Mesendoderm (in vitro differentiated cells): ENCODE measurements at regions not wholly inside any gene's neighbourhood (a gene's known extent, or its start where the extent isn't known, plus 50 kb on each side); places are given as distances from the start of the nearest gene placed in this dataset.
A peak's percentile ranks its signal among the peaks of the same experiment; 100 is the strongest.

Experiments
- DNase-seq: peaks from one replicate; pipeline ENCODE4 v3.0.0; 2013
- H2AK5ac ChIP-seq: 2 replicates; pipeline ENCODE4 v1.6.1; 2013; ENCODE audit warnings: low read length, inconsistent platforms
- H2BK120ac ChIP-seq: 2 replicates; pipeline ENCODE4 v1.6.1; 2013; ENCODE audit warnings: low read depth, mild to moderate bottlenecking, low read length, moderate library complexity, mixed read lengths
- H2BK15ac ChIP-seq: replicated peaks from 2 replicates; pipeline ENCODE4 v1.6.1; 2013; ENCODE audit warnings: low read depth, mild to moderate bottlenecking, moderate library complexity
- H2BK5ac ChIP-seq: 2 replicates; pipeline ENCODE4 v1.6.1; 2013; ENCODE audit warnings: low read length, inconsistent platforms
- H3K18ac ChIP-seq: 2 replicates; pipeline ENCODE4 v1.6.1; 2013; ENCODE audit warnings: mild to moderate bottlenecking, low read length, mixed read lengths
- H3K23ac ChIP-seq: one replicate; pipeline ENCODE4 v1.6.1; 2013; ENCODE audit warnings: low read length
- H3K27ac ChIP-seq: 2 replicates; pipeline ENCODE4 v1.5.1; 2013; ENCODE audit warnings: low read depth, mild to moderate bottlenecking, inconsistent platforms, low read length, moderate library complexity
- H3K27me3 ChIP-seq: 2 replicates; pipeline ENCODE4 v1.6.1; 2013; ENCODE audit warnings: low read length, control low read depth, mild to moderate bottlenecking, inconsistent platforms; ENCODE audit not compliant: insufficient read depth, poor library complexity
- H3K36me3 ChIP-seq: 2 replicates; pipeline ENCODE4 v1.6.1; 2013; ENCODE audit warnings: low read length, inconsistent platforms; ENCODE audit not compliant: control insufficient read depth, insufficient read depth
- H3K4ac ChIP-seq: one replicate; pipeline ENCODE4 v1.6.1; 2013; ENCODE audit warnings: low read depth, mild to moderate bottlenecking, low read length, moderate library complexity
- H3K4me1 ChIP-seq: 2 replicates; pipeline ENCODE4 v1.6.1; 2013; ENCODE audit warnings: low read depth, low read length, inconsistent platforms; ENCODE audit not compliant: control insufficient read depth
- H3K4me2 ChIP-seq: 2 replicates; pipeline ENCODE4 v1.6.1; 2013; ENCODE audit warnings: low read length
- H3K4me3 ChIP-seq: 2 replicates; pipeline ENCODE4 v1.5.1; 2013; ENCODE audit warnings: mild to moderate bottlenecking, low read length
- H3K56ac ChIP-seq: one replicate; pipeline ENCODE4 v1.6.1; 2013; ENCODE audit warnings: low read length
- H3K79me1 ChIP-seq: 2 replicates; pipeline ENCODE4 v1.6.1; 2013; ENCODE audit warnings: low read length, inconsistent platforms
- H3K79me2 ChIP-seq: 2 replicates; pipeline ENCODE4 v1.6.1; 2013; ENCODE audit warnings: mild to moderate bottlenecking, low read length; ENCODE audit not compliant: control insufficient read depth, insufficient read depth
- H3K9ac ChIP-seq: 2 replicates; pipeline ENCODE4 v1.6.1; 2013; ENCODE audit warnings: low read length, inconsistent platforms
- H4K5ac ChIP-seq: one replicate; pipeline ENCODE4 v1.6.1; 2013; ENCODE audit warnings: low read length
- H4K8ac ChIP-seq: one replicate; pipeline ENCODE4 v1.6.1; 2013; ENCODE audit warnings: low read depth, mild to moderate bottlenecking, control low read depth, low read length, moderate library complexity
- WGBS: extraction: QIAGEN DNeasy Blood & Tissue Kit; methylation state at CpG from one replicate; pipeline ENCODE4 v1.1.7; 2013; ENCODE audit warnings: low lambda C conversion rate, missing lambda C conversion rate; ENCODE audit not compliant: insufficient coverage; ENCODE audit errors: extremely low coverage; 5-methylcytosine and 5-hydroxymethylcytosine counted together

GRCh38 chr18:75621818-75622217, 194.3 kb upstream of the SMIM21 start:
- H3K36me3 ChIP-seq = no peaks in the 10 kb centered on the region
- H3K27ac ChIP-seq = no peak overlapping the region
- no peak overlapping the region for H2BK5ac ChIP-seq
- no peaks in the 10 kb centered on the region for H3K79me1 ChIP-seq
- H3K9ac ChIP-seq = no peak overlapping the region
- H3K27me3 ChIP-seq = no peaks in the 10 kb centered on the region
- H2AK5ac ChIP-seq = no peak overlapping the region
- H4K8ac ChIP-seq = no peak overlapping the region
- H3K4ac ChIP-seq = no peak overlapping the region
- no peak overlapping the region for H4K5ac ChIP-seq
- H3K18ac ChIP-seq = no peak overlapping the region
- H3K79me2 ChIP-seq = no peaks in the 10 kb centered on the region
- no peak overlapping the region for H3K4me2 ChIP-seq
- DNase-seq = no peak
- WGBS = no CpG with 5 or more reads among the region's 14 CpGs
- H3K56ac ChIP-seq = no peak overlapping the region
- no peaks in the 10 kb centered on the region for H3K4me1 ChIP-seq
- no peak overlapping the region for H3K23ac ChIP-seq
- no peak overlapping the region for H2BK120ac ChIP-seq
- no peak overlapping the region for H2BK15ac ChIP-seq
- H3K4me3 ChIP-seq = no peak overlapping the region

DNA sequence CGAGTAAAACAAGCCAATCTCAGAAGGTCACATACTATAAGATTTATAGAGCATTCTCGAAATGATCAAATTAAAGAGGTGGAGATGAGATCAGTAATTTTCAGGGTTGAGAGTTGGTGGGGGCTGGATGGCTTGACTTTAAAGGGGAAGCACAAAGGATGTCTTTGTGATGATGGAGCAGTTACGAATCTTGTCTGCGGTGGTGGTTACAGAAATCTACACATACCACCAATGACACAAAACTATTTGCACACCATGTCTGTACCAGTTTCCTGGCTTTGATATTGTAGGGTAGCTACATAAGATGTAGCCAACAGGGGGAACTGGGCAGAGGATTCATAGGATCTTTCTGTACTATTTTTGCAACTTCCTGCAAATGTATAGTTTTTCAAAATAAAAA, 190.6 kb upstream of the SMIM21 start:
- Histone ChIP-seq H4K5ac (no peak overlapping the region), H2BK15ac (no peak overlapping the region), H3K79me1 (no peaks in the 10 kb centered on the region), H3K4ac (no peak overlapping the region), H3K4me1 (no peaks in the 10 kb centered on the region), H2BK5ac (no peak overlapping the region), H3K23ac (no peak overlapping the region), H3K27me3 (no peaks in the 10 kb centered on the region), H3K27ac (no peak overlapping the region), H3K4me3 (no peak overlapping the region), H3K56ac (no peak overlapping the region), H3K9ac (no peak overlapping the region), H2BK120ac (no peak overlapping the region), H3K4me2 (no peak overlapping the region), H4K8ac (no peak overlapping the region), H3K18ac (no peak overlapping the region), H2AK5ac (no peak overlapping the region), H3K79me2 (no peaks in the 10 kb centered on the region), H3K36me3 (no peaks in the 10 kb centered on the region)
- WGBS = no CpG with 5 or more reads among the region's 4 CpGs
- no peak for DNase-seq

DNA sequence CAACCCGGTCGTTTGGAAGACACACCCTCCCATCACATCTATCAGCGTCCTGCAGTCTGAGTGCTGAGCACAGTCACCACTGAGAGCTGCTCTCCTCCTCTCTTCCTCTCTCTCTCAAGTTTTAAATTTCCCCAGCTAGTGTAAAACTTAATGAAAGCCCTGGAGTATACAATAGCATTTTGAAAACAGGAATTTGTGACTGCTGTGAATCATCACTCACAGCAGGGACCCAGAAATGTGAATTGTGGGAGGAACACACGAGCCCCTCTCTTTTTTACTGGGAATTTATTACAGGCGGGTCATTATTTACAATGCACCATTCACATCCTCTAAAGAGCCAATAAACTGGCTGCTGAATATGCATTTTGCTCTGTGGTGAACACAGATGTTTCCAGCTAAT, 185.0 kb upstream of the SMIM21 start:
- no peaks in the 10 kb centered on the region for H3K79me1 ChIP-seq
- no peak overlapping the region for H2AK5ac ChIP-seq
- peak; percentile 19 for DNase-seq
- no peak overlapping the region for H3K9ac ChIP-seq
- H3K23ac ChIP-seq = no peak overlapping the region
- H2BK5ac ChIP-seq = no peak overlapping the region
- H3K36me3 ChIP-seq = no peaks in the 10 kb centered on the region
- H2BK120ac ChIP-seq = no peak overlapping the region
- H3K18ac ChIP-seq = no peak overlapping the region
- H3K27ac ChIP-seq = no peak overlapping the region
- H3K4me1 ChIP-seq = no peaks in the 10 kb centered on the region
- no peak overlapping the region for H3K4ac ChIP-seq
- no peak overlapping the region for H3K4me2 ChIP-seq
- no peak overlapping the region for H3K56ac ChIP-seq
- H2BK15ac ChIP-seq = no peak overlapping the region
- no peak overlapping the region for H4K5ac ChIP-seq
- H3K27me3 ChIP-seq = no peaks in the 10 kb centered on the region
- no CpG with 5 or more reads among the region's 5 CpGs for WGBS
- no peaks in the 10 kb centered on the region for H3K79me2 ChIP-seq
- H3K4me3 ChIP-seq = no peak overlapping the region
- no peak overlapping the region for H4K8ac ChIP-seq

DNA sequence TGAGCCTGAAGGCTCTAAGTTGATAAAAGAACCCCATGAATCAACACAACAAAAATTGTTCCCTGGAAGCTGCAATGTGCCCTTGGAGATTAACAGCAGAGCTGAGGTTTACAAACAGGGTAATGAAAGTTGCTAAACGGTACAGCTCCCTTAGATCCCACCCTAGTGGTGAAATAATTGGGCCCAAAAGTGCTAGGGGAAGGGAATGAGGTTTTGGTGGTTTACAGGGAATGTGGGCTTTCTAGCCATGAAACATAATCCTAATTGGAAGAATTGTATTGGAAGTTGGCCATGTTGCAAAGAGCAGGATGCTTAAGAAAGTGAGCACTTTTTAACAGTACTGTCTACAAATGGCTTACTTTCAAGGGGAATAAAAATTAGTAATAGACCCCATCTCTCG, 180.2 kb upstream of the SMIM21 start:
- no peak for DNase-seq
- Histone ChIP-seq H3K27ac (no peak overlapping the region), H3K4me3 (no peak overlapping the region), H3K56ac (no peak overlapping the region), H3K23ac (no peak overlapping the region), H3K18ac (no peak overlapping the region), H3K4ac (no peak overlapping the region), H2AK5ac (no peak overlapping the region), H4K8ac (no peak overlapping the region), H3K79me2 (no peaks in the 10 kb centered on the region), H3K36me3 (no peaks in the 10 kb centered on the region), H2BK5ac (no peak overlapping the region), H3K9ac (no peak overlapping the region), H2BK120ac (no peak overlapping the region), H4K5ac (no peak overlapping the region), H3K27me3 (no peaks in the 10 kb centered on the region), H3K4me2 (no peak overlapping the region), H2BK15ac (no peak overlapping the region), H3K4me1 (no peaks in the 10 kb centered on the region), H3K79me1 (no peaks in the 10 kb centered on the region)
- WGBS = no CpG with 5 or more reads among the region's 2 CpGs

DNA sequence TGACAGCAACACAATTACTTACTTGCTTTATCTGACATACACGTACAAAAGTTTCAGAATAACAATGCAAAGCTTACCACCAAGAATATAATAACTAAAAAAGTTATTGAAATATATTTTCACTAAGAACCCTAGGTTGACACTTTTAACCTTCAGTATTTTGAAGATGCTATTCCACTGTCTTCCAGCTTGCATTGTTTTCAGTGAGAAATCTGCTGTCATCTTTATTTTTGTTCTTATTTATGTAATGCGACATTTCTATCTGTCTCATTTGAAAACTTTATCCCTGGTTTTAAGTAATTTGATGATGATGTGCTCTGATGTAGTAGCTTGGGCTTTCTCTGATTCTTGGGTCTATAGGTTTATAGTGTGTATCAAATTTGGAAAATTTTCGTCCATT, 165.0 kb upstream of the SMIM21 start:
- H3K79me2 ChIP-seq = no peaks in the 10 kb centered on the region
- H3K36me3 ChIP-seq = no peaks in the 10 kb centered on the region
- H3K9ac ChIP-seq = no peak overlapping the region
- WGBS = no CpG with 5 or more reads among the region's 3 CpGs
- no peak overlapping the region for H3K56ac ChIP-seq
- H3K4me3 ChIP-seq = no peak overlapping the region
- no peaks in the 10 kb centered on the region for H3K4me1 ChIP-seq
- no peak overlapping the region for H2BK15ac ChIP-seq
- H4K5ac ChIP-seq = no peak overlapping the region
- H3K18ac ChIP-seq = no peak overlapping the region
- H3K4me2 ChIP-seq = no peak overlapping the region
- H3K27ac ChIP-seq = no peak overlapping the region
- no peaks in the 10 kb centered on the region for H3K79me1 ChIP-seq
- no peaks in the 10 kb centered on the region for H3K27me3 ChIP-seq
- H2BK120ac ChIP-seq = no peak overlapping the region
- H3K23ac ChIP-seq = no peak overlapping the region
- no peak overlapping the region for H3K4ac ChIP-seq
- H2BK5ac ChIP-seq = no peak overlapping the region
- H4K8ac ChIP-seq = no peak overlapping the region
- H2AK5ac ChIP-seq = no peak overlapping the region
- DNase-seq = peak; percentile 20

- Histone ChIP-seq H3K18ac (no peak overlapping the region), H3K56ac (no peak overlapping the region), H3K27ac (no peak overlapping the region), H2BK5ac (no peak overlapping the region), H2AK5ac (no peak overlapping the region), H3K4me2 (no peak overlapping the region), H2BK120ac (no peak overlapping the region), H3K4ac (no peak overlapping the region), H2BK15ac (no peak overlapping the region), H3K79me1 (no peaks in the 10 kb centered on the region), H3K36me3 (no peaks in the 10 kb centered on the region), H3K79me2 (no peaks in the 10 kb centered on the region), H3K4me1 (no peaks in the 10 kb centered on the region), H4K8ac (no peak overlapping the region), H3K9ac (no peak overlapping the region), H4K5ac (no peak overlapping the region), H3K23ac (no peak overlapping the region), H3K27me3 (no peaks in the 10 kb centered on the region), H3K4me3 (no peak overlapping the region)
- DNase-seq = no peak
- WGBS = no CpG with 5 or more reads among the region's 16 CpGs
Observed at GRCh38 chr18:75588412-75588811, 160.9 kb upstream of the SMIM21 start.
